ENCODE measurements at regions not wholly inside any gene's neighbourhood (a gene's known extent, or its start where the extent isn't known, plus 50 kb on each side); places are given as distances from the start of the nearest gene placed in this dataset.
"Not testable (repeated sequence)": the region's sequence is repeated elsewhere in the genome, so short reads cannot be mapped to it uniquely, and the experiment has no call there.

DNA sequence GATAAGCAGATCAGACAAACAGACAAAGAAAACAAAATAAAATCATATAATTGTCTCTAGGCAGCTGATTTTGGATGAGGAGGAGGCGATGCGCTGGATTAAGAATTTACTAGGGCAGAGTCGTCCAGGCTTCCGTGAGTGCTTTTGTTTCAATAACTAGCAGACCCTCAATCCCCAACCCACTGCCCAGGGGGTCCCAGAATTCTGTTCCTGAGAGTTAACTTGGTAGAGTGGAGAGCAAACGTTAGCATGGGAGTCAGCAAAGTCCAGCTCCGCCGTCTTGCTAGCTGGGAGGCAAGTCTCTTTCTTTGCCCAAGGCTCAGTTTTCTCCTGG lies 95.5 kb upstream of the TBX5 start:
- no peak for DNase-seq (ENCODE audit: low read depth, low spot score)

DNA sequence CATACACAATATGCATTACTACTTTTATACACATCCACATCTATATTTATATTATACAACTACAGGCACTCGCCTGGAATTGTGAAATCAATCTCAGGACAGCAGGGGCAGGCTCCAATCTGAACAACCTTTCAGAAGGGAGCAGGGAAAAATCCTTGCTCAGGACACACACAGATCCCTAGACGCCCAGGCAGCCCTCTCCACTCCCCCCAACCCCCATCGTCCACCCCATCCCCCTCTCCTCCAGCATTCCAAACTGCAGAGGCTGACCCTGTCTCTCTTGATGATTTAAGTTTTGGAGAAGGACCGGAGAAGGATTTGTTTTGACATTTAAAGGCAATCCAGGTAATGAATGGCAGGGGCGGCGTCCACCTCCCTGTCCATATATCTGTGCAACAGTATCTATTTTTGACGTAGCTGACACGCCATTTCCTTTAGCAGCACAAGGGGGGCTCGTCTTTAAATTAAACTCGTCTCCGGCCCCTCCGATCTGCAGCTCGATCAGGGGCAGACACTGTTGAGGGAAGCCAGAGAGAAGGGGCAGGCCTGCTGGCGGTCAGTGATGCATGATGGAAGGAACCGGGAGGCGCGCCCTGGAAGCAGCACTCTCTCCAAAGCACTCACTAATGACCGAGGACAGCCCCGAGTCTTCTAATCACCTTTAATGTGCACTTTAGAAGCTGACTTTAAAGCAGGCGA lies 95.0 kb upstream of the TBX5 start:
- DNase-seq (ENCODE audit: low read depth, low spot score) = no peak

DNA sequence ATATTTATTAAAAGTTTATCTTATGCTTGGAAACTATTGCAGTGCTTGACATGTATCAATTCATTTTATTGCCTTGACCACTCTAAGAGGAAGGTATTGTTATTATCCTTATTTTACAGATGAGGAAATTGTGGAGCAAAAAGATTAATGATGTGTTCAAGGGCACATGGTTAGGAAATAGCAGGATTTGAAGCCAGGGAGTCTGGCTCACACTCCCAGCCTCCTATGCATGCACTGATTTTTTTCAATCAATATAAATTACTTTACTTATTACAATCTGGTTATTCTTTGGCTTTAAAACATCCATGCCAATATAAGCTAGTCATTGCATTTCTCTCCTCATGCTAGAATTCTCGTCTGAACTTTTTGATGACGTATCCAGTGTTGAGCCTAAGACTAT lies 94.2 kb upstream of the TBX5 start:
- DNase-seq (ENCODE audit: low read depth, low spot score) = no peak

DNA sequence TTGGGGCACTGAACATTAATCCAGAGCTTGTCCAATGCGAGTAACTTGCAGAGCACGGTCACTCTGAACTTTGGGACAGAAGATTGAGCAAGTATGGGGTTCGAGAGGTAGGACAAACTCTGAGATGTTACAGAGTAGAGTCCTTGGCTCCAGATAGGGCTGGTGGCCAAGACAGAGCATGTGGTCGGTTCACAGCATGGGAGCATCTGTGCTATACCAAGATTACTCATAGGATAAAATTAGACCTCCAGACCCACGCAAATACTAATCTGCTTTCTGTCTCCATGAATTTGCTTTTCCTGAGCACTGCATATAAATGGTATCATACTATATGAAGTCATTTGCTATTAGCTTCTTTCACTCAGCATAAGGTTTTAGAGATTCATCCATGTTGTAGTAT lies 93.4 kb upstream of the TBX5 start:
- DNase-seq (ENCODE audit: low read depth, low spot score) = no peak

DNA sequence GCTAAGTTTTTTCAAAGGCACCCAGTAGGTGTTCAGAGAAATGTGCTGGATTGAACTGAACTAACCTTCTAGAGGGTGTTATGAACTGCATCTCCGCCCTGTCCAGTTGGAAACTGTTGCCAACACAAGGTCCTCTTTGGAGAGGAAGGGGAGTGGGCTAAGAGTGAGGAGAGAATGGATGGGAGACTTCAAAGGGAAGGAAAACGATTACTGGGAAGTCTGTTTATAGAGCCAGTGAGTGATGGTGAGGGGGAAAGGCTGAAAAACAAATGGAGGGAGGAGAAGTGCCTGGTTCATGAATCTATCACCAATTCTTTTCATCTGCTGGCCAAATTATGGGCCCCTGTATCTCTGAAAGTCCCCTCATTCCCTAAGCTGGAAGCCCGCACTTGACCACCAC lies 86.0 kb upstream of the TBX5 start:
- DNase-seq (ENCODE audit: low read depth, low spot score) = no peak

DNA sequence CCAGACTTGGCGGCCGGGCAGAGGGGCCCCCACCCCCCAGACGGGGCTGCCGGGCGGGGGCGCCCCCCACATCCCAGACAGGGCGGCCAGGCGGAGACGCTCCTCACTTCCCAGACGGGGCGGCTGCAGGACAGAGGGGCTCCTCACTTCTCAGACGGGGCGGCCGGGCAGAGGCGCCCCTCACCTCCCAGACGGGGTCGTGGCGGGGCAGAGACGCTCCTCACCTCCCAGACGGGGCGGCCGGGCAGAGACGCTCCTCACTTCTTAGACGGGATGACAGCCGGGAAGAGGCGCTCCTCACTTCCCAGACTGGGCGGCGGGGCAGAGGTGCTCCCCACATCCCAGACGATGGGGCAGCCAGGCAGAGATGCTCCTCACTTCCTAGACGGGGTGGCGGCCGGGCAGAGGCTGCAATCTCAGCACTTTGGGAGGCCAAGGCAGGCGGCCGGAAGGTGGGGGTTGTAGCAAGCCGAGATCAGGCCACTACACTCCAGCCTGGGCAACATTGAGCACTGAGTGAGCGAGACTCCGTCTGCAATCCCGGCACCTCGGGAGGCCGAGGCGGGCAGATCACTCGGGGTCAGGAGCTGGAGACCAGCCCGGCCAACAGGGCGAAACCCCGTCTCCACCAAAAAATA lies 79.0 kb upstream of the TBX5 start:
- DNase-seq (ENCODE audit: low read depth, low spot score) = not testable (repeated sequence)

DNA sequence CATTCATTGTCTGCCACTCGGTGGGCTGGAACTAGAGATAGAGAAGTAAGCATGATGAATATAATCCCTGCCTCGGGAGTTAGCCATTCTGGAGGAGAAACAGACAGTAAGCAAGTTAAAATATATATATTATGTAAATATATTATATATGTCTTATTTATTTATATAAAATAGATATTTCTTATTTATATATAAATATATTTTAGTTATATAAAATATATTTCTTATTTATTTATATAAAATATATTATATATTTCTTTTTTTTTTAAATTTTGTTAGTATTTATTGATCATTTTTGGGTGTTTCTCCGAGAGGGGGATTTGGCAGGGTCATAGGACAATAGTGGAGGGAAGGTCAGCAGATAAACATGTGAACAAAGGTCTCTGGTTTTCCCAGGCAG lies 78.1 kb upstream of the TBX5 start:
- no peak for DNase-seq (ENCODE audit: low read depth, low spot score)

DNA sequence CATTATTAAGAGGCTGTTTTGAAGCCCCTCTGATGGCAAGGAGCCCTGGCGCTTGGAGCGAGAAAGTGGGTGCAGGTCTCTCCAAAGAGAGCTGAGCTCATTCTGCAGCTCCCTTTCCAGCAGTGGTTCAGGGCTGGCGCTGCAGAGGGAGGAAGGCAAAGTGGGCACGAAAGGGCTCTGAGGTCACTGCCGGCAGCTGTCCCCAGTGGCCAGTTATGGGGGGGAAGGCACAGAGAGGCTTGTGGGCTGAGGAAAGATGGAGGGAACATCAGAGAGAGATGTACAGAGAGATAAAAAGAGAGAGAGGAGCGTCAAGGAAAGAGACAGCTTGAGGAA lies 75.2 kb upstream of the TBX5 start:
- no peak for DNase-seq (ENCODE audit: low read depth, low spot score)

DNA sequence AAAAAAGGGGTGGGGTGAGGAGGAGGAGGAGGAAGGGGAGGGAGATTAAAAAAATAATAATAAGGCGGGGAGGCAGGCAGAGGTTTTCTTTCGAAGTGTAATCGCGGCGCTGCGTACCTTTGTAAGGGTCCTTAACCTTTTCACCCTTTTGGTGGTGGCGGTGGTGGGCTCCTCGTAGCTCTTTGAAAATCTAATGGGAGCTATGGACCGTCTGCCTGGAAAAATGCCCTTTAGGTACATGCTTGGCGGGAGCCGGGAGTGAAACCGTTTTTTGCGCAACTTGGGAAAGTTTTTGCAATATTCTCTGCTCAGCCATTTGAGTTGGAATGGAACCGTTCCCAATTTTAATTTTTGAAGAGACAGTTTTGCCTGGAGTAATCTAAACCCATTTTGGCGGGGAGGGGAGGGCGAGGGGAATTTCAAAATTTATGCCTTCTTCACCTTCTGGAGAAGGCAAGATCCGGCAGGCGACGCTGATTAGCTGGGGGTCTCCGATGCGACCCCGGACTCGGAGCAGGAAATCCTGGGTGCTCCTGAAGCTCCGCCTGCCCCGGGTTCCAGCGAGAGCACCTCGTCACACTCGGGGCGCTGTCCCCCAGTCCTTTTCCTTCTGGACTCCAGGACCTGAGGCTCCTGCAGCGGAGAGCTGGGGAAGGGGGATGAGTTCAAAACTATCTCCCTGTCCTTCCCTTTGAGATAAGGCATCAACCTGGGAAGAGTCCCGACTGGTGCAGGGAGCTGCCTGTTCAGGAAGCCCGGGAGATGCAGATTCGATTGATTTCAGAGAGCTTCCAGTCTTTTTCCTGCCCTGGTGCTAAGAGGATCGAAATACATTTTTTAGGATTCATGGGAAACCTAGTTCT lies 74.6 kb upstream of the TBX5 start:
- peak; percentile 4 for DNase-seq (ENCODE audit: low read depth, low spot score)

DNA sequence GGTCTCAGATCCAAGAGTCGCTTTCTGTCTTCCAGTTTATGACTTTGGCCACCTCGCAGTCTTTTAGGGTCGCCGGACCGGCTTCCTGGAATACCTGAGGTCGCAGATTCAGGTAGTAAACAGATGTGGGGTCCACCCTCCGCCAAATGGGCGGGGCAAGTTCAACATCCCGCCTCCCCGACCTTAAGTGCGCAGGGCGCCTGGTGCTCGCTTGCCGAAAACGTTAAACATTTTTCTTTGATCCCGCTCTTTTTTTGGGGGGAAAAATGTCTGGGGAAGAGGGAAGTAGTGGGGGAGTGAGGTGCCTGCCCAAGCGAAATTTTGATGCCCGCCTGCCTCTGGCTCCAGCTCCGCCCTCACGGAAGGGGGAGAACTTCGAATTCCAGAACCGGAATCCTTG lies 73.9 kb upstream of the TBX5 start:
- no peak for DNase-seq (ENCODE audit: low read depth, low spot score)

DNA sequence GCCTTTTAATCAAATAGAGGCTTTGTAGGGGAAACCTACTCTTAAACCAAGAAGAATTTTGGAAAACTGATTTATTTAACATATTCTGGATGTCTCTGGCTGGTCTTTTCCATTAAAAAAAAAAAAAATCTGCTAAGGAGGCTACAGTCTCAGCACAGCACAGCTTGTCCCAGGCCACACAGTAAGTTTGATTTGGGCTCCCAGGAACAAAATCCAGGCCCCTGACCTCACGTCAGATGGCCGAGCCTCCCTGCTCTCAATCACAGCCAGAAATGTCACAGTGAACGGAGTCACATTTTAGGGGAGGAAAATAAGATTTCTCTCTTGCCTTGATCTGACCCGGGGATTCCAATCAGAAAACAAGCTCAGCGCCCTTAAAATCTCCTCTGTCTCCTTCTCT lies 72.9 kb upstream of the TBX5 start:
- no peak for DNase-seq (ENCODE audit: low read depth, low spot score)

DNA sequence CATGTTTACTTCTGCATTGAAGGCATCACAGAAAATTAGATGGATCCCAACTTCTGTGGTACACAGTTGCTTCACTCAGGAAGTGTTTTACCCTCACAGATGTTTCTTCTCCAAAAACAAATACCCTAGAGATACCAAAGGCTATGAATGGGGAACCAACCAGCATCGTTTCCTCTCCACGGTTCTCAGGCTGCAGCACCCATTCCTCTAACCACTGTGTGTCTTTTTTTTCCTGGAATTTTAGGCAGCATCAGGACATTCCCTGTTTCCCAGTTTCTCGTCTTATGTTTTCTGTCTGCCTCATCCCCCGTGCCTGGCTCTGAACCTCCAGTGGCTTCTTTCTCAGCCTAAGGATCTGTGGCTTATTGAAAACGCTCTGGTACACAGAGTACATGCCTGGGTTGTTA lies 72.0 kb upstream of the TBX5 start:
- no peak for DNase-seq (ENCODE audit: low read depth, low spot score)

DNA sequence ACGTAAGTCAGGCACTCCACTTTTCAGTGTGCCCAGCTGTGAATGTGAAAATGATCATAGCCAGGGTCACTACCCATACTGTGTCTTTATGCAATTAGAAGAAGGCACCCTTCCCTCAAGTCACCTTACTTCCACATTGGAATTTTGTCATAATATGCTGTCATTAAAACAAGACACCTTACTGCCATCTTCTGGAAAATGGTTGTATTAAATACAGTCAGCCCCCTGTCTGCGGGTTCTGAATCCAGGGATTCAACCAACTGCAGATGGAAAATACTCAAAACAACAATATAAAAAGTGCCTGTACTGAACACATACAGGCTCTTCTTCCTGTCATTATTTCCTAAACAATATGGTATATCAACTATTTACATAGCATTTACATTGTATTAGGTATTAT lies 70.2 kb upstream of the TBX5 start:
- DNase-seq (ENCODE audit: low read depth, low spot score) = peak; percentile 4

DNA sequence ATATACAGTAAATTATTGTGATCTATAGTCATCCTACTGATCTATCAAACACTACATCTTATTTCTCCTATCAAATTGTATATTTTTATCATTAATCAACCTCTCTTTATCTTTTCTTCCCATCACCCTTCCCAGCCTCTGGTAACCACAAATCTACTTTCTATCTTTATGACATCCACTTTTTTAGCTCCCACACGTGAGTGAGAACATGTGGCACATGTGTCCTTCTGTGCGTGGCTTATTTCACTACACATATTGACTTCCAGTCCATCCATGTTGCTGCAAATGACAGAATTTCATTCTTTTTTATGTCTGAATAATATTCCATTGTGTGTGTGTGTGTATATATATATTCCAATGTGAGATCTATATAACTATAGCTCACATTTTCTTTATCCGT lies 67.8 kb upstream of the TBX5 start:
- no peak for DNase-seq (ENCODE audit: low read depth, low spot score)

DNA sequence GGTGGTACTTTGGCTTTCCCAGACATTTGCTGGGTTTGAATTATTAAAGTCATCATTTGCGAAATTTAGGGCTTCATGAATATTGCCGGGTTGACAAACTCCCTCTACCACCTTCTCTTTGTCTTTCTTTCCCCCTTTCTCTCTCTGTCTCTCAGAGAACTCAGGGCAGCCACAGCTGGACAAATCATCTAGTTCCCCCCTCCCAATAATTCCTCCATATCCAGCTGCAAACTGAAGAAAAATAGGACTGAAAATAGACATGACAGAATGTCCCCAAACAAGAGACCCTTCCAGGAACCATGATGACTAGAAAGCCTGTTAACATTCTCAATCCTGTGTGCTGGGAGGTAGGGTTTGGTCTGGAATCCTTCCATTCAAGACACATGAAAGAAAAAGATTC lies 67.1 kb upstream of the TBX5 start:
- no peak for DNase-seq (ENCODE audit: low read depth, low spot score)

DNA sequence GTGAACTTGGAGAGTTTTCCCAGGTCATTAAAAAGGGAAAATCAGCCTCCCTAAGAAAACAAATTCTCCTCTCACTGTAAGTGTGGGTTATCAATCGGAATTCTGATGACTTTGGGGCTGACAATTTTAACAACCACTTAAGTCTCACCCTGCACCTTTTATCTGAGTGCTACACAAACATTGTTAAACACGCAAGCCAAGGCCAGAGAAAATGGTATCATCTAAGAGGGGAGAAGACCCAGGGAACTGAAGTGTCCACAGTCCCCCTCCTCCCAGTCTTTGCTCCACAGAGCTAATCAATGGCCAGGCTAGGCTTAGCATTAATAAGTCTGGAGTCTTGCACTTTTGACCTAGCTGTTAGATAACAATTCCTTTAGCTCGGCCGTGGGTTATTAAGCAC lies 51.7 kb upstream of the TBX5 start:
- no peak for DNase-seq (ENCODE audit: low read depth, low spot score)
